ENCODE measurements at regions not wholly inside any gene's neighbourhood (a gene's known extent, or its start where the extent isn't known, plus 50 kb on each side); places are given as distances from the start of the nearest gene placed in this dataset.
A peak's percentile ranks its signal among the peaks of the same experiment; 100 is the strongest.

GRCh38 chr4:92231511-92231910 is 72.3 kb upstream of the GRID2 start:
- no peak overlapping the region for H2BK120ac ChIP-seq (ENCODE audit: low read depth, low read length)
- WGBS, 2 donors (ENCODE audit: extremely low coverage in 2 of 2, insufficient read length in 2 of 2, insufficient replicate concordance in 1 of 2) = no CpG with 5 or more reads among the region's 1 CpG
- no peak overlapping the region for H3K27ac ChIP-seq (replicated peaks; ENCODE audit: low read length)
- H3K4ac ChIP-seq (ENCODE audit: low read length) = no peak overlapping the region
- H3K9me3 ChIP-seq (replicated peaks in 1 of 2; ENCODE audit: control insufficient read depth in 2 of 2, insufficient read depth in 1 of 2, low read depth in 1 of 2, low read length in 2 of 2) = no peaks in the 10 kb centered on the region
- no peak overlapping the region for H3K18ac ChIP-seq (ENCODE audit: low read length)
- no peak overlapping the region for H4K8ac ChIP-seq (ENCODE audit: low read depth, low read length)
- H3K4me3 ChIP-seq (ENCODE audit: low read length in 2 of 2) = no peak overlapping the region
- no peaks in the 10 kb centered on the region for H3K27me3 ChIP-seq (ENCODE audit: control insufficient read depth in 3 of 3, insufficient read depth in 3 of 3, low read depth in 1 of 3, low read length in 3 of 3)
- H3K23ac ChIP-seq (ENCODE audit: low read depth, low read length, poor library complexity) = no peak overlapping the region
- no peak overlapping the region for H4K91ac ChIP-seq (ENCODE audit: low read depth, low read length, poor library complexity)
- peaks cover 0 to 3% of the 10 kb centered on the region in 2 donors for H3K4me1 ChIP-seq (ENCODE audit: control insufficient read depth in 2 of 2, insufficient read depth in 1 of 2, low read depth in 1 of 2, low read length in 2 of 2)
- H3K9ac ChIP-seq (ENCODE audit: low read depth, low read length, poor library complexity) = no peak overlapping the region
- H3K4me2 ChIP-seq (ENCODE audit: insufficient read depth, low read length, poor library complexity, severe bottlenecking) = no peak overlapping the region
- no peak overlapping the region for H2AFZ ChIP-seq (ENCODE audit: low read length)
- H3K79me1 ChIP-seq (ENCODE audit: low read depth, low read length) = no peaks in the 10 kb centered on the region
- no peak overlapping the region for H3K14ac ChIP-seq (ENCODE audit: low read length)
- no peak overlapping the region for H2AK5ac ChIP-seq (ENCODE audit: low read depth, low read length)
- H2BK15ac ChIP-seq (ENCODE audit: low read length) = no peak overlapping the region
- no peak overlapping the region for H2BK12ac ChIP-seq (ENCODE audit: low read length)
- no peaks in the 10 kb centered on the region for H3K36me3 ChIP-seq (replicated peaks in 1 of 2; ENCODE audit: control insufficient read depth in 2 of 2, insufficient read depth in 2 of 2, low read length in 2 of 2)
- DNase-seq (ENCODE audit: low spot score) = no peak
- H2BK5ac ChIP-seq (ENCODE audit: low read length) = no peak overlapping the region

- Histone ChIP-seq H2BK120ac (ENCODE audit: low read depth, low read length) (no peak overlapping the region), H3K36me3 (replicated peaks in 1 of 2; ENCODE audit: control insufficient read depth in 2 of 2, insufficient read depth in 2 of 2, low read length in 2 of 2) (no peaks in the 10 kb centered on the region), H4K91ac (ENCODE audit: low read depth, low read length, poor library complexity) (no peak overlapping the region), H3K14ac (ENCODE audit: low read length) (no peak overlapping the region), H3K4me3 (ENCODE audit: low read length in 2 of 2) (no peak overlapping the region), H3K4me2 (ENCODE audit: insufficient read depth, low read length, poor library complexity, severe bottlenecking) (no peak overlapping the region), H3K27ac (replicated peaks; ENCODE audit: low read length) (no peak overlapping the region), H2AK5ac (ENCODE audit: low read depth, low read length) (no peak overlapping the region), H3K79me1 (ENCODE audit: low read depth, low read length) (no peaks in the 10 kb centered on the region), H3K4ac (ENCODE audit: low read length) (no peak overlapping the region), H2BK15ac (ENCODE audit: low read length) (no peak overlapping the region), H3K18ac (ENCODE audit: low read length) (no peak overlapping the region), H3K4me1 (ENCODE audit: control insufficient read depth in 2 of 2, insufficient read depth in 1 of 2, low read depth in 1 of 2, low read length in 2 of 2) (peaks cover 0 to 3% of the 10 kb centered on the region in 2 donors), H2AFZ (ENCODE audit: low read length) (no peak overlapping the region), H2BK12ac (ENCODE audit: low read length) (no peak overlapping the region), H3K9ac (ENCODE audit: low read depth, low read length, poor library complexity) (no peak overlapping the region), H2BK5ac (ENCODE audit: low read length) (no peak overlapping the region), H3K9me3 (replicated peaks in 1 of 2; ENCODE audit: control insufficient read depth in 2 of 2, insufficient read depth in 1 of 2, low read depth in 1 of 2, low read length in 2 of 2) (no peaks in the 10 kb centered on the region), H3K23ac (ENCODE audit: low read depth, low read length, poor library complexity) (no peak overlapping the region), H4K8ac (ENCODE audit: low read depth, low read length) (no peak overlapping the region), H3K27me3 (ENCODE audit: control insufficient read depth in 3 of 3, insufficient read depth in 3 of 3, low read depth in 1 of 3, low read length in 3 of 3) (no peaks in the 10 kb centered on the region)
- no peak for DNase-seq (ENCODE audit: low spot score)
These were observed 71.2 kb upstream of the GRID2 start for GRCh38 chr4:92232566-92232965.

GRCh38 chr4:92234393-92235176 is 69.2 kb upstream of the GRID2 start:
- Histone ChIP-seq H3K18ac (ENCODE audit: low read length) (no peak overlapping the region), H3K4ac (ENCODE audit: low read length) (no peak overlapping the region), H3K9me3 (replicated peaks in 1 of 2; ENCODE audit: control insufficient read depth in 2 of 2, insufficient read depth in 1 of 2, low read depth in 1 of 2, low read length in 2 of 2) (peaks cover 0 to 1% of the 10 kb centered on the region in 2 donors), H3K23ac (ENCODE audit: low read depth, low read length, poor library complexity) (no peak overlapping the region), H2AFZ (ENCODE audit: low read length) (no peak overlapping the region), H2BK5ac (ENCODE audit: low read length) (no peak overlapping the region), H3K4me1 (ENCODE audit: control insufficient read depth in 2 of 2, insufficient read depth in 1 of 2, low read depth in 1 of 2, low read length in 2 of 2) (peaks cover 0 to 3% of the 10 kb centered on the region in 2 donors), H3K27me3 (ENCODE audit: control insufficient read depth in 3 of 3, insufficient read depth in 3 of 3, low read depth in 1 of 3, low read length in 3 of 3) (no peaks in the 10 kb centered on the region), H3K4me2 (ENCODE audit: insufficient read depth, low read length, poor library complexity, severe bottlenecking) (no peak overlapping the region), H3K27ac (replicated peaks; ENCODE audit: low read length) (no peak overlapping the region), H2AK5ac (ENCODE audit: low read depth, low read length) (no peak overlapping the region), H2BK15ac (ENCODE audit: low read length) (no peak overlapping the region), H4K8ac (ENCODE audit: low read depth, low read length) (no peak overlapping the region), H3K14ac (ENCODE audit: low read length) (no peak overlapping the region), H3K9ac (ENCODE audit: low read depth, low read length, poor library complexity) (no peak overlapping the region), H4K91ac (ENCODE audit: low read depth, low read length, poor library complexity) (no peak overlapping the region), H3K36me3 (replicated peaks in 1 of 2; ENCODE audit: control insufficient read depth in 2 of 2, insufficient read depth in 2 of 2, low read length in 2 of 2) (no peaks in the 10 kb centered on the region), H3K4me3 (ENCODE audit: low read length in 2 of 2) (no peak overlapping the region), H2BK12ac (ENCODE audit: low read length) (no peak overlapping the region), H2BK120ac (ENCODE audit: low read depth, low read length) (no peak overlapping the region), H3K79me1 (ENCODE audit: low read depth, low read length) (no peaks in the 10 kb centered on the region)
- no CpG with 5 or more reads among the region's 4 CpGs for WGBS, 2 donors (ENCODE audit: extremely low coverage in 2 of 2, insufficient read length in 2 of 2, insufficient replicate concordance in 1 of 2)
- no peak for DNase-seq (ENCODE audit: low spot score)

GRCh38 chr4:92235731-92236130 is 68.0 kb upstream of the GRID2 start:
- H3K9me3 ChIP-seq (replicated peaks in 1 of 2; ENCODE audit: control insufficient read depth in 2 of 2, insufficient read depth in 1 of 2, low read depth in 1 of 2, low read length in 2 of 2) = peaks cover 0 to 1% of the 10 kb centered on the region in 2 donors
- H3K4ac ChIP-seq (ENCODE audit: low read length) = no peak overlapping the region
- no peak overlapping the region for H3K14ac ChIP-seq (ENCODE audit: low read length)
- no CpG with 5 or more reads among the region's 2 CpGs for WGBS, 2 donors (ENCODE audit: extremely low coverage in 2 of 2, insufficient read length in 2 of 2, insufficient replicate concordance in 1 of 2)
- no peak overlapping the region for H3K18ac ChIP-seq (ENCODE audit: low read length)
- no peak overlapping the region for H3K27ac ChIP-seq (replicated peaks; ENCODE audit: low read length)
- H3K79me1 ChIP-seq (ENCODE audit: low read depth, low read length) = no peaks in the 10 kb centered on the region
- no peak overlapping the region for H2BK120ac ChIP-seq (ENCODE audit: low read depth, low read length)
- no peak overlapping the region for H4K8ac ChIP-seq (ENCODE audit: low read depth, low read length)
- no peak overlapping the region for H3K23ac ChIP-seq (ENCODE audit: low read depth, low read length, poor library complexity)
- no peak for DNase-seq (ENCODE audit: low spot score)
- no peak overlapping the region for H2BK5ac ChIP-seq (ENCODE audit: low read length)
- H2BK12ac ChIP-seq (ENCODE audit: low read length) = no peak overlapping the region
- H3K4me3 ChIP-seq (ENCODE audit: low read length in 2 of 2) = no peak overlapping the region
- H2AFZ ChIP-seq (ENCODE audit: low read length) = peak overlapping the region; percentile 73
- H2AK5ac ChIP-seq (ENCODE audit: low read depth, low read length) = no peak overlapping the region
- H3K9ac ChIP-seq (ENCODE audit: low read depth, low read length, poor library complexity) = no peak overlapping the region
- H2BK15ac ChIP-seq (ENCODE audit: low read length) = no peak overlapping the region
- H3K4me1 ChIP-seq (ENCODE audit: control insufficient read depth in 2 of 2, insufficient read depth in 1 of 2, low read depth in 1 of 2, low read length in 2 of 2) = peaks cover 0 to 3% of the 10 kb centered on the region in 2 donors
- H3K4me2 ChIP-seq (ENCODE audit: insufficient read depth, low read length, poor library complexity, severe bottlenecking) = no peak overlapping the region
- H4K91ac ChIP-seq (ENCODE audit: low read depth, low read length, poor library complexity) = no peak overlapping the region
- no peaks in the 10 kb centered on the region for H3K36me3 ChIP-seq (replicated peaks in 1 of 2; ENCODE audit: control insufficient read depth in 2 of 2, insufficient read depth in 2 of 2, low read length in 2 of 2)
- no peaks in the 10 kb centered on the region for H3K27me3 ChIP-seq (ENCODE audit: control insufficient read depth in 3 of 3, insufficient read depth in 3 of 3, low read depth in 1 of 3, low read length in 3 of 3)

Measured in neuronal stem cell (in vitro differentiated cells).